GM12878 (cell line): ENCODE measurements at regions not wholly inside any gene's neighbourhood (a gene's known extent, or its start where the extent isn't known, plus 50 kb on each side); places are given as distances from the start of the nearest gene placed in this dataset.

ENCODE experiments used
- DPF2 ChIP-seq: fragments of 450-650 bp; IDR thresholded peaks from 2 replicates; pipeline ENCODE4 v1.6.1; 2017; ENCODE audit warnings: mild to moderate bottlenecking
- ESRRA ChIP-seq: IDR thresholded peaks from 2 replicates; pipeline ENCODE4 v1.6.1; 2012; ENCODE audit warnings: mild to moderate bottlenecking, low read length, improper control_type of control experiment
- NFYA ChIP-seq: IDR thresholded peaks from 2 replicates; pipeline ENCODE4 v1.6.1; 2011; ENCODE audit warnings: low read depth, mild to moderate bottlenecking, low read length, improper control_type of control experiment, borderline replicate concordance
- RCOR1 ChIP-seq: conservative IDR thresholded peaks from 2 replicates; pipeline ENCODE4 v1.6.1; 2012; ENCODE audit warnings: low read depth, low read length, improper control_type of control experiment
- TARDBP ChIP-seq: IDR thresholded peaks from 2 replicates; pipeline ENCODE4 v1.6.1; 2016; ENCODE audit warnings: borderline replicate concordance
- TCF7 ChIP-seq: IDR thresholded peaks from 2 replicates; pipeline ENCODE4 v1.6.1; 2014; ENCODE audit warnings: antibody characterized with exemption, borderline replicate concordance
- TF ChIP-seq, protein P1 (sequence below): IDR thresholded peaks from 2 replicates; pipeline ENCODE4 v1.6.1; 2012; ENCODE audit warnings: low read length, inconsistent platforms
- TF ChIP-seq, protein P2 (sequence below): fragments of 450-650 bp; IDR thresholded peaks from 2 replicates; pipeline ENCODE4 v1.6.1; 2017; ENCODE audit warnings: low read depth, mild to moderate bottlenecking, moderate library complexity
- TF ChIP-seq, protein P3 (sequence below): fragments of 450-650 bp; IDR thresholded peaks from 2 replicates; pipeline ENCODE4 v1.6.1; 2017; ENCODE audit warnings: mild to moderate bottlenecking

DNA sequence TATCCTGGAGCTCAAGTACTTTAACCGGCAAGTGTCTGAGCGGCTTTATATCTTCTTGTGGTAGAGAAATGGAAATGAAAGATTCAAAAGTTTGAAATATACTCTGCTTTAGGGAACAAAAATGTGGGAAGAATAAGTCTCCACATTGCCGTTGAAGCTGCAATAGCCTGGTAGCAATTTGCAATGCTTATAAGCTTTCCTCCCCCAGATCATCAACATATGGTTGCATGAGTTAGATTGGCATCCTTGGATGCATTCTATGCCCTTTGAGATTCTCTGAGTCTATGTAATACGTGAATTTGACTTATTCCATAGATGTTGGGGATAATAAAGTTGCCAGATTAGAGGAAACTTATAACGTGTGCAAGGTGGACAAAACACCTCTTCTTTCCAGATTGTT, 86.1 kb upstream of the KCNK1 start (continued):
- TF ChIP-seq, protein P1, sequence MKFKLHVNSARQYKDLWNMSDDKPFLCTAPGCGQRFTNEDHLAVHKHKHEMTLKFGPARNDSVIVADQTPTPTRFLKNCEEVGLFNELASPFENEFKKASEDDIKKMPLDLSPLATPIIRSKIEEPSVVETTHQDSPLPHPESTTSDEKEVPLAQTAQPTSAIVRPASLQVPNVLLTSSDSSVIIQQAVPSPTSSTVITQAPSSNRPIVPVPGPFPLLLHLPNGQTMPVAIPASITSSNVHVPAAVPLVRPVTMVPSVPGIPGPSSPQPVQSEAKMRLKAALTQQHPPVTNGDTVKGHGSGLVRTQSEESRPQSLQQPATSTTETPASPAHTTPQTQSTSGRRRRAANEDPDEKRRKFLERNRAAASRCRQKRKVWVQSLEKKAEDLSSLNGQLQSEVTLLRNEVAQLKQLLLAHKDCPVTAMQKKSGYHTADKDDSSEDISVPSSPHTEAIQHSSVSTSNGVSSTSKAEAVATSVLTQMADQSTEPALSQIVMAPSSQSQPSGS, result no peak
- TF ChIP-seq DPF2, result no peak
- TF ChIP-seq TCF7, result no peak
- no peak for TF ChIP-seq NFYA
- no peak for TF ChIP-seq ESRRA
- no peak for TF ChIP-seq TARDBP
- TF ChIP-seq, protein P2, sequence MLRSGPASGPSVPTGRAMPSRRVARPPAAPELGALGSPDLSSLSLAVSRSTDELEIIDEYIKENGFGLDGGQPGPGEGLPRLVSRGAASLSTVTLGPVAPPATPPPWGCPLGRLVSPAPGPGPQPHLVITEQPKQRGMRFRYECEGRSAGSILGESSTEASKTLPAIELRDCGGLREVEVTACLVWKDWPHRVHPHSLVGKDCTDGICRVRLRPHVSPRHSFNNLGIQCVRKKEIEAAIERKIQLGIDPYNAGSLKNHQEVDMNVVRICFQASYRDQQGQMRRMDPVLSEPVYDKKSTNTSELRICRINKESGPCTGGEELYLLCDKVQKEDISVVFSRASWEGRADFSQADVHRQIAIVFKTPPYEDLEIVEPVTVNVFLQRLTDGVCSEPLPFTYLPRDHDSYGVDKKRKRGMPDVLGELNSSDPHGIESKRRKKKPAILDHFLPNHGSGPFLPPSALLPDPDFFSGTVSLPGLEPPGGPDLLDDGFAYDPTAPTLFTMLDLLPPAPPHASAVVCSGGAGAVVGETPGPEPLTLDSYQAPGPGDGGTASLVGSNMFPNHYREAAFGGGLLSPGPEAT, result no peak
- no peak for TF ChIP-seq RCOR1
- TF ChIP-seq, protein P3, sequence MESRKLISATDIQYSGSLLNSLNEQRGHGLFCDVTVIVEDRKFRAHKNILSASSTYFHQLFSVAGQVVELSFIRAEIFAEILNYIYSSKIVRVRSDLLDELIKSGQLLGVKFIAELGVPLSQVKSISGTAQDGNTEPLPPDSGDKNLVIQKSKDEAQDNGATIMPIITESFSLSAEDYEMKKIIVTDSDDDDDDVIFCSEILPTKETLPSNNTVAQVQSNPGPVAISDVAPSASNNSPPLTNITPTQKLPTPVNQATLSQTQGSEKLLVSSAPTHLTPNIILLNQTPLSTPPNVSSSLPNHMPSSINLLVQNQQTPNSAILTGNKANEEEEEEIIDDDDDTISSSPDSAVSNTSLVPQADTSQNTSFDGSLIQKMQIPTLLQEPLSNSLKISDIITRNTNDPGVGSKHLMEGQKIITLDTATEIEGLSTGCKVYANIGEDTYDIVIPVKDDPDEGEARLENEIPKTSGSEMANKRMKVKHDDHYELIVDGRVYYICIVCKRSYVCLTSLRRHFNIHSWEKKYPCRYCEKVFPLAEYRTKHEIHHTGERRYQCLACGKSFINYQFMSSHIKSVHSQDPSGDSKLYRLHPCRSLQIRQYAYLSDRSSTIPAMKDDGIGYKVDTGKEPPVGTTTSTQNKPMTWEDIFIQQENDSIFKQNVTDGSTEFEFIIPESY, result no peak
- TF ChIP-seq, all 136 proteins: peak for 0
